Uterus (tissue), 3 donors: ENCODE measurements at regions not wholly inside any gene's neighbourhood (a gene's known extent, or its start where the extent isn't known, plus 50 kb on each side); places are given as distances from the start of the nearest gene placed in this dataset.

ENCODE experiments used
- DNase-seq, 2 donors: peaks; one replicate each; pipeline ENCODE4 v3.0.0-alpha.2; 2019 to 2020
- H3K27ac ChIP-seq, 2 donors: fragments of 200-600 bp; sonication (generic); 1 replicate in 1 of 2; 2 replicates in 1 of 2; pipeline ENCODE4 v1.5.1; 2016 to 2018
- H3K27me3 ChIP-seq, 2 donors: fragments of 200-600 bp; sonication (generic); one replicate each; pipeline ENCODE4 v1.5.1; 2018 to 2019; ENCODE audit warnings: control low read depth in 1 of 2
- H3K36me3 ChIP-seq, 2 donors: fragments of 200-600 bp; sonication (generic); one replicate each; pipeline ENCODE4 v1.5.1; 2019; ENCODE audit warnings: control low read depth in 1 of 2
- H3K4me1 ChIP-seq, 2 donors: fragments of 200-600 bp; sonication (generic); one replicate each; pipeline ENCODE4 v1.5.1; 2018 to 2019; ENCODE audit warnings: control low read depth in 1 of 2
- H3K4me3 ChIP-seq, 2 donors: fragments of 200-600 bp; sonication (generic); 1 replicate in 1 of 2; 2 replicates in 1 of 2; pipeline ENCODE4 v1.5.1; 2018 to 2019; ENCODE audit warnings: mild to moderate bottlenecking in 1 of 2
- H3K9me3 ChIP-seq, 2 donors: fragments of 200-600 bp; sonication (generic); one replicate each; pipeline ENCODE4 v1.5.1; 2019; ENCODE audit warnings: control low read depth in 1 of 2
- POLR2A ChIP-seq, 2 donors: fragments of 450-650 bp; IDR thresholded peaks; one replicate each; pipeline ENCODE4 v1.6.1; 2016; ENCODE audit warnings: antibody characterized with exemption in 2 of 2, mild to moderate bottlenecking in 1 of 2, moderate library complexity in 1 of 2
- intact Hi-C: fragments of 100-400 bp; cut with DNase I; formaldehyde crosslinking; loops from one replicate; pipeline ENCODE4 v1.15.1; 2023; ENCODE audit warnings: low total_unique reads
- TF ChIP-seq, protein P1 (sequence below), 4 experiments: fragments of 200-600 bp in 2 of 4; fragments of 450-650 bp in 2 of 4; sonication (generic) in 2 of 4; IDR thresholded peaks; one replicate each; pipeline ENCODE4 v1.5.1; 2016 to 2019; ENCODE audit warnings: antibody characterized with exemption in 4 of 4, mild to moderate bottlenecking in 2 of 4, moderate library complexity in 1 of 4
- donor health status: DM: yes; HTN: yes; CAD: no.

DNA sequence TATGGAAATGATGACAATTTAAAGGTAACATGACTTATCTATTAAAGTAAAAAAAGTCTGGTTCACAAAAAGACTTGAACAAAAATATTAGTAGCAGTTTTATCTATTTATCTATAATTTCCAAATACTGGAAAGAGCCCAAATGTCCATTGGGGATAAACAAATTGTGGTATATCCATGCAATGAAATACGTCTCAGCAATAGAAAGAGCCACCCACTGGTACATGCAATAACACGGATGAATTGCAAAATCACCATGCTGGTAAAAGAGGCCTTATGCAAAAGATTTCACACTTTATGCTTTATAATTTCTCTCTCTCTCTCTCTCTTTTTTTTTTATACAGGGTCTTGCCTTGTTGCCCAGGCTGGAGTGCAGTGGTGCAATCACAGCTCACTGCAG is 91.4 kb upstream of the ASAP2 start:
- no peak for TF ChIP-seq POLR2A (IDR thresholded peaks at IDR 0.05)
- TF ChIP-seq, protein P1, sequence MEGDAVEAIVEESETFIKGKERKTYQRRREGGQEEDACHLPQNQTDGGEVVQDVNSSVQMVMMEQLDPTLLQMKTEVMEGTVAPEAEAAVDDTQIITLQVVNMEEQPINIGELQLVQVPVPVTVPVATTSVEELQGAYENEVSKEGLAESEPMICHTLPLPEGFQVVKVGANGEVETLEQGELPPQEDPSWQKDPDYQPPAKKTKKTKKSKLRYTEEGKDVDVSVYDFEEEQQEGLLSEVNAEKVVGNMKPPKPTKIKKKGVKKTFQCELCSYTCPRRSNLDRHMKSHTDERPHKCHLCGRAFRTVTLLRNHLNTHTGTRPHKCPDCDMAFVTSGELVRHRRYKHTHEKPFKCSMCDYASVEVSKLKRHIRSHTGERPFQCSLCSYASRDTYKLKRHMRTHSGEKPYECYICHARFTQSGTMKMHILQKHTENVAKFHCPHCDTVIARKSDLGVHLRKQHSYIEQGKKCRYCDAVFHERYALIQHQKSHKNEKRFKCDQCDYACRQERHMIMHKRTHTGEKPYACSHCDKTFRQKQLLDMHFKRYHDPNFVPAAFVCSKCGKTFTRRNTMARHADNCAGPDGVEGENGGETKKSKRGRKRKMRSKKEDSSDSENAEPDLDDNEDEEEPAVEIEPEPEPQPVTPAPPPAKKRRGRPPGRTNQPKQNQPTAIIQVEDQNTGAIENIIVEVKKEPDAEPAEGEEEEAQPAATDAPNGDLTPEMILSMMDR (IDR thresholded peaks at IDR 0.05), result no peak
- intact Hi-C loops, result no loop called here
- no peak overlapping the region for H3K4me3 ChIP-seq
- DNase-seq, result no peak
- no peaks in the 10 kb centered on the region for H3K36me3 ChIP-seq
- H3K27me3 ChIP-seq, result no peaks in the 10 kb centered on the region
- H3K27ac ChIP-seq, result no peak overlapping the region
- no peaks in the 10 kb centered on the region for H3K4me1 ChIP-seq
- H3K9me3 ChIP-seq, result no peaks in the 10 kb centered on the region

DNA sequence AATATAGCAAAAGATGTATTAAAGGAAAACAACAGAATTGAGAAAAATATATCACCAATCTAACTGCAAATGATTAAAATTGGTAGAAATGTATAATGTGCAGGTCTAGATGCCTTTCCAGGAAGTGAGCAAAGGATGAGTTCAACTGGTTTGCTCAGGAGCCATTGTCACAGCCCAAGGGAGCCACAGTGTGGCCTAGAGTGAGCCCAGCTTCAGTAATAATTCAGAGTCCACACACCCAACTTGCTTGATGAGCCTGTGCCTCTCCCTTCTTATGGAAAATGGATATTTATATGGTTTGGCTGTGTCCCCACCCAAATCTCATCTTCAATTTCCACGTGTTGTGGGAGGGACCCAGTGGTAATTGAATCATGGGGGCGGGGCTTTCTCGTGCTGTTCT is 92.2 kb upstream of the ASAP2 start:
- DNase-seq, result no peak
- no peak overlapping the region for H3K27ac ChIP-seq
- H3K4me3 ChIP-seq, result no peak overlapping the region
- TF ChIP-seq, protein P1 (IDR thresholded peaks at IDR 0.05), result no peak
- no peak for TF ChIP-seq POLR2A (IDR thresholded peaks at IDR 0.05)
- H3K9me3 ChIP-seq, result no peaks in the 10 kb centered on the region
- no peaks in the 10 kb centered on the region for H3K4me1 ChIP-seq
- intact Hi-C loops, result no loop called here
- no peaks in the 10 kb centered on the region for H3K36me3 ChIP-seq
- no peaks in the 10 kb centered on the region for H3K27me3 ChIP-seq

DNA sequence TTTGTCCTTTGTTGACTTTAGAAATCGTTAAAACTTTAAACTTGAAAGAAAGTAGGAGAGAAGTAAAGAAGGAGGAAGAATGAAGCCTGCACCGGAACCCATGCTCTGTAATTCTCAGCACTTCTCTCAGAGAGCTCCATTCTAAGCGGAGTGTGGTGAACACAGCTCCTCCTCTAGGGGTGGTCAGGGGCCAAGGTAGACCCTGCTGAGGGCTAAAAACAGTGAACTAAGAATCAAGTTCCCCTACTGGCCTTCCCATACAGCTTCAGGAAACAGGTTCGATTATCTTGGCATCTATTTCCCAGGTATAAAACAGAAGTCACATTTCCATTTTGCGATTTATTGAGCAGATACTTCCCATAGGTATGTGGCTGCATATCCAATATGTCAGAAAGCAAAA is 92.7 kb upstream of the ASAP2 start:
- Histone ChIP-seq H3K9me3 (no peaks in the 10 kb centered on the region), H3K36me3 (no peaks in the 10 kb centered on the region), H3K27ac (no peak overlapping the region), H3K27me3 (no peaks in the 10 kb centered on the region), H3K4me3 (no peak overlapping the region), H3K4me1 (no peaks in the 10 kb centered on the region)
- DNase-seq, result no peak
- TF ChIP-seq, protein P1 (IDR thresholded peaks at IDR 0.05), result no peak
- no peak for TF ChIP-seq POLR2A (IDR thresholded peaks at IDR 0.05)
- intact Hi-C loops, result no loop called here

DNA sequence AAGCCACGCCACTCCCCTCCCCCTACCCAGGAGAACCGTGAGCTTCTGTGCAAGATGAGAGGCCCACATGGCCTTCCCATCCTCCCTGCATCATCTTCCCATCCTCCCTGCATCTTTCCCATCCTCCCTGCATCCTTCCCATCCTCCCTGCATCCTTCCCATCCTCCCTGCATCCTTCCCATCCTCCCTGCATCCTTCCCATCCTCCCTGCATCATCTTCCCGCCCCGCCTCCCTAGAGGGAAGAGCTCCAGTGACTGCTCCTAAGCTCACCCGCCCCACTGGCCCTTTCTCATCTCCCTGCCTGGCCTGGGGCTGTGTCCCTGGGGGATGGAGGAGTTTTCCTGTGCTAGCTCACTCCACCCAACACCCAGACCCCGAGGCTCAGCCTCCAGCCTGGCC is 93.3 kb upstream of the ASAP2 start:
- TF ChIP-seq, protein P1 (IDR thresholded peaks at IDR 0.05), result no peak
- no peak for TF ChIP-seq POLR2A (IDR thresholded peaks at IDR 0.05)
- Histone ChIP-seq H3K4me1 (no peaks in the 10 kb centered on the region), H3K36me3 (no peaks in the 10 kb centered on the region), H3K27me3 (no peaks in the 10 kb centered on the region), H3K4me3 (no peak overlapping the region), H3K27ac (no peak overlapping the region), H3K9me3 (no peaks in the 10 kb centered on the region)
- intact Hi-C loops, result no loop called here
- DNase-seq, result no peak

DNA sequence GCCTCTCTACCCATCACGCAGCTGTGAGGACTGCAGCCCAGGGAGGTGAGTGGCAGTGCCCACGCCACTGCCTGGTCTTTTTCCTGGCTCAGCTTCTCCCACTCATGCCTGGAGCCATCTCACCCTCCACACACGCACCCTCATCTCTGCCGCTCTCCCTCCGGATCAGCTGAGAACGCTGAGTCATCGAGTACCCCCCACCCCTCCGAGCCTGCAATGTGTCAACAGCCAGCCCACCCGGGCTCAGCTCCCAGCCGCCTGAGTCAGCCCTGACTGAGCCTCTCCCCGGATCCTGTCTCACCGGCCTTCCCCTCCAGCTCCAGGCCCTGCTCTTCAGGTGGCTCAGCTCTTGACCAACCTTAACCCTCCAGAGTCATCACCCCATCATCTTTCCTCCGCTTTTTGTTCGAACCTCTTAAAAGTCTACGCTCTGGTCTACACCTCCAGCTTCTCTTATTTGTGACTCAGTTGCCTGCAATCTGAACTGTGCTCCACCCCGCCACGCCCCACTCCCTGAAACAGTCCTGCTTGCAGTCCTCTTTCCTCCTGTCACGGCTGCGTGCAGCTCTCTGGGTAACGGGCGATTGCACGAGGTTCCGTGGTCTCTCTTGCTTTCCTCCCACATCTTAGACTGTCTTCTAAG is 94.4 kb upstream of the ASAP2 start:
- no peak overlapping the region for H3K4me3 ChIP-seq
- no peaks in the 10 kb centered on the region for H3K4me1 ChIP-seq
- H3K27me3 ChIP-seq, result no peaks in the 10 kb centered on the region
- DNase-seq, result peak; percentile 82 to 89
- intact Hi-C loops, result no loop called here
- peak overlapping the region; percentile 46 to 64 for H3K27ac ChIP-seq
- H3K36me3 ChIP-seq, result no peaks in the 10 kb centered on the region
- H3K9me3 ChIP-seq, result no peaks in the 10 kb centered on the region
- TF ChIP-seq, protein P1 (IDR thresholded peaks at IDR 0.05), result no peak
- TF ChIP-seq POLR2A (IDR thresholded peaks at IDR 0.05), result no peak
